Kidney (tissue), 13 donors: ENCODE measurements at regions not wholly inside any gene's neighbourhood (a gene's known extent, or its start where the extent isn't known, plus 50 kb on each side); places are given as distances from the start of the nearest gene placed in this dataset.

ENCODE experiments used
- DNase-seq, 5 donors: peaks; one replicate each; pipeline ENCODE4 v3.0.0-alpha.2; 2013 to 2020
- FAIRE-seq: peaks from 2 replicates; lab custom pipeline; 2012; peaks lifted over from hg19 to GRCh38; lab: Jason Lieb, UNC
- H3K27ac ChIP-seq, 2 donors: one replicate each; pipeline ENCODE4 v1.7.0; 2013; ENCODE audit warnings: low read depth in 2 of 2, low read length in 2 of 2, inconsistent platforms in 1 of 2
- H3K27me3 ChIP-seq: one replicate; pipeline ENCODE4 v1.7.1; 2013; ENCODE audit warnings: low read length, inconsistent platforms; ENCODE audit not compliant: control insufficient read depth, insufficient read depth
- H3K36me3 ChIP-seq, 3 donors: one replicate each; pipeline versions ENCODE4 v1.7.0 to v1.7.1; 2013; ENCODE audit warnings: low read length in 3 of 3, control low read depth in 1 of 3, inconsistent platforms in 1 of 3; ENCODE audit not compliant: insufficient read depth in 3 of 3, control insufficient read depth in 2 of 3
- H3K4me1 ChIP-seq, 3 donors: one replicate each; pipeline versions ENCODE4 v1.7.0 to v1.7.1; 2013; ENCODE audit warnings: low read length in 3 of 3, inconsistent platforms in 1 of 3, low read depth in 1 of 3; ENCODE audit not compliant: control insufficient read depth in 2 of 3, insufficient read depth in 2 of 3
- H3K4me3 ChIP-seq, 3 donors: one replicate each; pipeline versions ENCODE4 v1.7.0 to v1.8.1; 2013; ENCODE audit warnings: low read length in 3 of 3, control low read depth in 1 of 3, inconsistent platforms in 1 of 3
- H3K9ac ChIP-seq, 3 donors: one replicate each; pipeline versions ENCODE4 v1.7.0 to v1.7.1; 2013; ENCODE audit warnings: low read length in 3 of 3, control low read depth in 1 of 3, inconsistent platforms in 1 of 3
- H3K9me3 ChIP-seq, 3 donors: one replicate each; pipeline versions ENCODE4 v1.7.0 to v1.7.1; 2013; ENCODE audit warnings: low read length in 3 of 3, control low read depth in 1 of 3, inconsistent platforms in 1 of 3; ENCODE audit not compliant: control insufficient read depth in 2 of 3, insufficient read depth in 1 of 3
- CTCF ChIP-seq: IDR thresholded peaks from 3 replicates; pipeline ENCODE4 v1.5.1; 2012; ENCODE audit warnings: mild to moderate bottlenecking, moderate library complexity, borderline replicate concordance; ENCODE audit not compliant: insufficient read depth; ENCODE audit errors: extremely low read depth
- intact Hi-C: fragments of 100-400 bp; cut with DNase I; formaldehyde crosslinking; loops from one replicate; pipeline ENCODE4 v1.11.1; 2022
- donor health status: control.
- donor health status: control.
- donor health status: control.
- donor health status: control.
- donor health status: control.
- donor health status: DM: yes; HTN: yes; CAD: no.
- donor health status: Normal renal cell carcinoma (clear cell type).

GRCh38 chr15:95620934-95621579, 709.4 kb upstream of the NR2F2 start:
- H3K36me3 ChIP-seq = no peaks in the 10 kb centered on the region
- peak overlapping the region in 1 of 3 donors; percentile 28 for H3K4me3 ChIP-seq
- no peak for FAIRE-seq
- DNase-seq = no peak
- no peak overlapping the region for H3K9ac ChIP-seq
- no peak for TF ChIP-seq CTCF
- no peaks in the 10 kb centered on the region for H3K9me3 ChIP-seq
- H3K27ac ChIP-seq = no peak overlapping the region
- no peaks in the 10 kb centered on the region for H3K4me1 ChIP-seq
- intact Hi-C loops = no loop called here
- H3K27me3 ChIP-seq = no peaks in the 10 kb centered on the region

GRCh38 chr15:95622843-95623242, 707.7 kb upstream of the NR2F2 start:
- no peaks in the 10 kb centered on the region for H3K27me3 ChIP-seq
- DNase-seq = no peak
- peaks cover 0 to 3% (median 0%) of the 10 kb centered on the region in 3 donors for H3K4me1 ChIP-seq
- no peak overlapping the region for H3K9ac ChIP-seq
- TF ChIP-seq CTCF = no peak
- no peak overlapping the region for H3K4me3 ChIP-seq
- H3K27ac ChIP-seq = no peak overlapping the region
- H3K9me3 ChIP-seq = no peaks in the 10 kb centered on the region
- H3K36me3 ChIP-seq = no peaks in the 10 kb centered on the region
- no peak for FAIRE-seq
- intact Hi-C loops = no loop called here

GRCh38 chr15:95624100-95624499, 706.4 kb upstream of the NR2F2 start:
- no peaks in the 10 kb centered on the region for H3K36me3 ChIP-seq
- no peak for FAIRE-seq
- intact Hi-C loops = no loop called here

More at GRCh38 chr15:95624100-95624499, 706.4 kb upstream of the NR2F2 start:
- Histone ChIP-seq H3K27ac (no peak overlapping the region), H3K9me3 (no peaks in the 10 kb centered on the region), H3K9ac (no peak overlapping the region), H3K4me1 (peaks cover 0 to 3% (median 0%) of the 10 kb centered on the region in 3 donors), H3K27me3 (no peaks in the 10 kb centered on the region), H3K4me3 (no peak overlapping the region)
- TF ChIP-seq CTCF = no peak
- no peak for DNase-seq
